ENCODE measurements at regions not wholly inside any gene's neighbourhood (a gene's known extent, or its start where the extent isn't known, plus 50 kb on each side); places are given as distances from the start of the nearest gene placed in this dataset.

GRCh38 chr11:25432376-25432775, 899.6 kb upstream of the ANO3 start (continued):
- TF ChIP-seq ELF1 (IDR thresholded peaks at IDR 0.05; ENCODE audit: borderline replicate concordance, low read depth) (no peak), SIN3A (IDR thresholded peaks at IDR 0.05; ENCODE audit: low read depth) (no peak), ZFX (IDR thresholded peaks at IDR 0.05) (no peak), REST (IDR thresholded peaks at IDR 0.05; ENCODE audit: low read depth) (no peak), TCF7L2 (IDR thresholded peaks at IDR 0.05; ENCODE audit: borderline replicate concordance, extremely low read depth, insufficient read depth, insufficient read length) (no peak), CBX3 (IDR thresholded peaks at IDR 0.05; ENCODE audit: low read depth) (no peak), ZBTB33 (IDR thresholded peaks at IDR 0.05; ENCODE audit: extremely low read depth, insufficient replicate concordance, low read length) (no peak)

GRCh38 chr11:25435197-25435596, 896.7 kb upstream of the ANO3 start:
- TF ChIP-seq POLR2AphosphoS5 (IDR thresholded peaks at IDR 0.05; ENCODE audit: low read depth, low read length) (no peak), POLR2A (IDR thresholded peaks at IDR 0.05; ENCODE audit: borderline replicate concordance, extremely low read depth, insufficient read depth, insufficient read length) (no peak), EZH2 (IDR thresholded peaks at IDR 0.05) (no peak), SP1 (IDR thresholded peaks at IDR 0.05; ENCODE audit: low read depth) (no peak), CBX3 (IDR thresholded peaks at IDR 0.05; ENCODE audit: low read depth) (no peak), ATF3 (IDR thresholded peaks at IDR 0.05) (no peak), RAD21 (IDR thresholded peaks at IDR 0.05; ENCODE audit: low read depth) (no peak), YY1 (IDR thresholded peaks at IDR 0.05; ENCODE audit: extremely low read depth, insufficient replicate concordance, low read depth, low read length) (no peak)
- no peak overlapping the region for H3K4me2 ChIP-seq (ENCODE audit: low read length)
- BruUV-seq (replicated peaks) = no TSS peak
- CTCF ChIA-PET = no interaction called here
- no peaks in the 10 kb centered on the region for H4K20me1 ChIP-seq (ENCODE audit: insufficient read depth)
- H3K79me2 ChIP-seq (ENCODE audit: insufficient read depth, low read length) = no peaks in the 10 kb centered on the region
- intact Hi-C loops (cut with micrococcal nuclease) = no loop called here
- no peak overlapping the region for H3K27ac ChIP-seq (ENCODE audit: low read depth, low read length)
- DNase-seq (ENCODE audit: low read depth, low spot score) (no peak), ATAC-seq (no peak)
- H2AFZ ChIP-seq (ENCODE audit: low read depth, low read length, poor library complexity, severe bottlenecking) = no peak overlapping the region
- H3K9ac ChIP-seq (ENCODE audit: low read length) = no peak overlapping the region
- H3K9me3 ChIP-seq (ENCODE audit: control insufficient read depth in 1 of 2, insufficient read depth in 1 of 2, low read depth in 1 of 2, low read length in 2 of 2) = peaks cover 0 to 7% of the 10 kb centered on the region in 2 experiments; a peak in 2 of 4 replicates
- H3K9me2 ChIP-seq (ENCODE audit: insufficient read depth) = no peaks in the 10 kb centered on the region
- H3K4me3 ChIP-seq (replicated peaks in 1 of 2; ENCODE audit: low read depth in 1 of 2, low read length in 2 of 2) = no peak overlapping the region
- H3K4me1 ChIP-seq (ENCODE audit: control insufficient read depth in 1 of 2, insufficient read depth in 2 of 2, low read length in 2 of 2) = no peaks in the 10 kb centered on the region
- RAD21 ChIA-PET (ENCODE audit: low non-redundant PET in 1 of 2, low total read pairs in 2 of 2, uncharacterized antibody in 2 of 2, unreplicated experiment in 2 of 2) = no interaction called here
- POLR2A ChIA-PET = no interaction called here
- no peaks in the 10 kb centered on the region for H3K27me3 ChIP-seq (ENCODE audit: insufficient read depth, low read length)
- no peaks in the 10 kb centered on the region for H3K36me3 ChIP-seq (ENCODE audit: control insufficient read depth in 1 of 2, insufficient read depth in 2 of 2, low read length in 2 of 2)

Measured in HCT116 (cell line).